CD4-positive, alpha-beta T cell treated with Interferon alpha-2 for 1 hour (primary cell): ENCODE measurements at regions not wholly inside any gene's neighbourhood (a gene's known extent, or its start where the extent isn't known, plus 50 kb on each side); places are given as distances from the start of the nearest gene placed in this dataset.
"Not testable (repeated sequence)": the region's sequence is repeated elsewhere in the genome, so short reads cannot be mapped to it uniquely, and the experiment has no call there.

Source experiments
- DNase-seq, 2 donors: peaks; one replicate each; pipeline ENCODE4 v3.0.0-alpha.2; 2020 to 2022

- DNase-seq = no peak
Measured at GRCh38 chr16:75837681-75838080, 111.4 kb upstream of the CPHXL start.

GRCh38 chr16:75841517-75841916 is 115.2 kb upstream of the CPHXL start:
- DNase-seq = no peak

GRCh38 chr16:75847172-75847571 is 120.9 kb upstream of the CPHXL start:
- no peak for DNase-seq

- DNase-seq = no peak
Measured at GRCh38 chr16:75854152-75854551, 127.9 kb upstream of the CPHXL start.

- DNase-seq = no peak
Measured at GRCh38 chr16:75860326-75861053, 134.2 kb upstream of the CPHXL start.

- DNase-seq = no peak
Measured at GRCh38 chr16:75861311-75862097, 135.2 kb upstream of the CPHXL start.

- DNase-seq = no peak
Measured at GRCh38 chr16:75862098-75862386, 135.8 kb upstream of the CPHXL start.

- no peak for DNase-seq
Measured at GRCh38 chr16:75864243-75864642, 138.0 kb upstream of the CPHXL start.

GRCh38 chr16:75865736-75866135 is 139.4 kb upstream of the CPHXL start:
- no peak for DNase-seq

- no peak for DNase-seq
Measured at GRCh38 chr16:75868636-75869632, 142.6 kb upstream of the CPHXL start.

- DNase-seq = not testable (repeated sequence)
Measured at GRCh38 chr16:75881280-75881679, 155.0 kb upstream of the CPHXL start.

- no peak for DNase-seq
Measured at GRCh38 chr16:75899163-75899562, 172.9 kb upstream of the CPHXL start.

GRCh38 chr16:75908331-75909117 is 182.2 kb upstream of the CPHXL start:
- no peak for DNase-seq

- DNase-seq = no peak
Measured at GRCh38 chr16:75909746-75910145, 183.5 kb upstream of the CPHXL start.

- DNase-seq = no peak
Measured at GRCh38 chr16:75911896-75912295, 185.6 kb upstream of the CPHXL start.

GRCh38 chr16:75913958-75914357 is 187.7 kb upstream of the CPHXL start:
- no peak for DNase-seq

- DNase-seq = no peak
Measured at GRCh38 chr16:75916451-75916850, 190.2 kb upstream of the CPHXL start.

GRCh38 chr16:75918109-75918508 is 191.8 kb upstream of the CPHXL start:
- no peak for DNase-seq

GRCh38 chr16:75919664-75920063 is 193.4 kb upstream of the CPHXL start:
- no peak for DNase-seq

- no peak for DNase-seq
Measured at GRCh38 chr16:75921281-75921680, 195.0 kb upstream of the CPHXL start.

GRCh38 chr16:75922250-75922649 is 196.0 kb upstream of the CPHXL start:
- no peak for DNase-seq

GRCh38 chr16:75924397-75924796 is 198.1 kb upstream of the CPHXL start:
- DNase-seq = no peak

GRCh38 chr16:75927810-75928209 is 201.5 kb upstream of the CPHXL start:
- no peak for DNase-seq
